GM23338 (cell line): ENCODE measurements at regions not wholly inside any gene's neighbourhood (a gene's known extent, or its start where the extent isn't known, plus 50 kb on each side); places are given as distances from the start of the nearest gene placed in this dataset.

Source experiments
- CREB1 ChIP-seq: fragments of 250-450 bp; sonication (Bioruptor Pico); IDR thresholded peaks from 2 replicates; pipeline ENCODE4 v1.5.0; 2020; ENCODE audit warnings: low read depth, mild to moderate bottlenecking, moderate library complexity
- CTCF ChIP-seq, 2 experiments: fragments of 200-600 bp in 1 of 2; sonication (generic) in 1 of 2; conservative IDR thresholded peaks; 2 replicates each; pipeline versions ENCODE4 v1.5.1 to v1.6.1; 2016 to 2017; ENCODE audit warnings: antibody characterized with exemption in 2 of 2, low read depth in 2 of 2, mild to moderate bottlenecking in 2 of 2, moderate library complexity in 1 of 2
- ETS1 ChIP-seq: IDR thresholded peaks from 2 replicates; pipeline ENCODE4 v1.6.1; 2016; ENCODE audit warnings: antibody characterized with exemption
- EZH2 ChIP-seq: fragments of 200-600 bp; sonication (generic); IDR thresholded peaks from one replicate; pipeline ENCODE4 v1.8.0; 2017; ENCODE audit warnings: antibody characterized with exemption, mild to moderate bottlenecking, low read depth; ENCODE audit not compliant: unreplicated experiment
- EZH2phosphoT487 ChIP-seq: fragments of 200-600 bp; sonication (generic); IDR thresholded peaks from one replicate; pipeline ENCODE4 v1.8.1; 2018; ENCODE audit warnings: antibody characterized with exemption; ENCODE audit not compliant: unreplicated experiment
- JUNB ChIP-seq: IDR thresholded peaks from one replicate; pipeline ENCODE4 v1.6.1; 2016; ENCODE audit warnings: antibody characterized with exemption; ENCODE audit not compliant: unreplicated experiment
- POLR2AphosphoS5 ChIP-seq: IDR thresholded peaks from 2 replicates; pipeline ENCODE4 v1.6.1; 2016; ENCODE audit warnings: antibody characterized with exemption, low read depth
- REST ChIP-seq: IDR thresholded peaks from one replicate; pipeline ENCODE4 v1.6.1; 2018; ENCODE audit warnings: antibody characterized with exemption; ENCODE audit not compliant: unreplicated experiment
- STAT1 ChIP-seq: IDR thresholded peaks from one replicate; pipeline ENCODE4 v1.6.1; 2016; ENCODE audit warnings: antibody characterized with exemption; ENCODE audit not compliant: unreplicated experiment
- ZNF114 ChIP-seq: fragments of 250-450 bp; sonication (Bioruptor Pico); IDR thresholded peaks from 2 replicates; pipeline ENCODE4 v1.5.0; 2020; ENCODE audit warnings: mild to moderate bottlenecking, moderate library complexity
- ZNF331 ChIP-seq: fragments of 250-450 bp; sonication (Bioruptor Pico); IDR thresholded peaks from 2 replicates; pipeline ENCODE4 v1.5.0; 2020; ENCODE audit warnings: low read depth, mild to moderate bottlenecking, moderate library complexity

GRCh38 chr7:121515229-121515628 is 119.1 kb upstream of the FAM3C start:
- TF ChIP-seq CTCF (conservative IDR thresholded peaks at IDR 0.05; ENCODE audit: low read depth in 2 of 2), result no peak
- TF ChIP-seq EZH2, result no peak
- no peak for TF ChIP-seq STAT1
- no peak for TF ChIP-seq JUNB
- TF ChIP-seq REST, result no peak
- TF ChIP-seq EZH2phosphoT487, result no peak
- TF ChIP-seq CREB1 (CRISPR knock-in tag), result no peak
- no peak for TF ChIP-seq POLR2AphosphoS5
- no peak for TF ChIP-seq ZNF331 (CRISPR knock-in tag)
- TF ChIP-seq ZNF114 (CRISPR knock-in tag), result no peak
- TF ChIP-seq ETS1, result no peak
